Adrenal gland (tissue), 9 donors: ENCODE measurements at regions not wholly inside any gene's neighbourhood (a gene's known extent, or its start where the extent isn't known, plus 50 kb on each side); places are given as distances from the start of the nearest gene placed in this dataset.

Experiments used
- DNase-seq, 7 donors: peaks; one replicate each; pipeline ENCODE4 v3.0.0-alpha.2; 2019 to 2020
- H3K27ac ChIP-seq, 5 donors: fragments of 200-600 bp; sonication (generic) in 4 of 5; 1 replicate in 3 of 5; 2 replicates in 2 of 5; pipeline versions ENCODE4 v1.5.1 to v1.8.0; 2016 to 2020; ENCODE audit warnings: mild to moderate bottlenecking in 1 of 5
- H3K27me3 ChIP-seq: fragments of 200-600 bp; 2 replicates; pipeline ENCODE4 v1.8.0; 2021
- H3K36me3 ChIP-seq, 2 donors: fragments of 200-600 bp; replicated peaks in 1 of 2; 1 replicate in 1 of 2; 2 replicates in 1 of 2; pipeline versions ENCODE4 v1.5.1 to v1.8.0; 2018 to 2022
- H3K4me1 ChIP-seq, 2 donors: fragments of 200-600 bp; replicated peaks in 1 of 2; 1 replicate in 1 of 2; 2 replicates in 1 of 2; pipeline versions ENCODE4 v1.5.1 to v1.8.0; 2018 to 2021
- H3K4me3 ChIP-seq, 4 donors: fragments of 200-600 bp; sonication (generic) in 3 of 4; one replicate each; pipeline ENCODE4 v1.5.1; 2016 to 2018
- H3K9me3 ChIP-seq, 3 donors: fragments of 200-600 bp; sonication (generic) in 1 of 3; replicated peaks in 1 of 3; 1 replicate in 2 of 3; 2 replicates in 1 of 3; pipeline versions ENCODE4 v1.5.1 to v1.8.0; 2016 to 2021
- CTCF ChIP-seq, 6 experiments: fragments of 450-650 bp in 4 of 6; fragments of 200-600 bp in 2 of 6; sonication (generic) in 1 of 6; IDR thresholded peaks; 1 replicate in 5 of 6; 2 replicates in 1 of 6; pipeline versions ENCODE4 v1.5.1 to v1.8.0; 2016 to 2021; ENCODE audit warnings: antibody characterized with exemption in 6 of 6, mild to moderate bottlenecking in 2 of 6, moderate library complexity in 1 of 6
- POLR2A ChIP-seq, 2 donors: fragments of 450-650 bp; IDR thresholded peaks; one replicate each; pipeline ENCODE4 v1.6.1; 2017; ENCODE audit warnings: antibody characterized with exemption in 2 of 2, mild to moderate bottlenecking in 2 of 2, moderate library complexity in 1 of 2
- WGBS, 4 donors: extraction: QIAGEN DNeasy Blood & Tissue Kit in 2 of 4; methylation state at CpG; one replicate each; pipeline versions ENCODE4 v1.1.5 to v1.1.7; 2013 to 2017; 5-methylcytosine and 5-hydroxymethylcytosine counted together
- intact Hi-C, 2 donors: fragments of 100-400 bp; cut with DNase I; formaldehyde crosslinking; loops; one replicate each; pipeline versions ENCODE4 v1.14.1 to v1.15.0; 2022 to 2023
- donor health status: healthy with polysubstance abuse.
- donor health status: Bipolar disorder and iron deficiency.
- donor health status: DM: yes; HTN: yes; CAD: no.
- donor health status: DM: no; HTN: no; CAD: no.
- donor health status: DM: no; HTN: no; CAD: no.

- H3K4me1 ChIP-seq, result no peaks in the 10 kb centered on the region
- WGBS, 4 donors, result 78 to 88% (median 81%) methylated on average over 2 of the region's 2 CpGs
- TF ChIP-seq POLR2A (IDR thresholded peaks at IDR 0.05) (no peak), CTCF (IDR thresholded peaks at IDR 0.05) (no peak)
- no peaks in the 10 kb centered on the region for H3K27me3 ChIP-seq
- no peak overlapping the region for H3K4me3 ChIP-seq
- intact Hi-C loops, result no loop called here
- H3K9me3 ChIP-seq, result no peaks in the 10 kb centered on the region
- H3K27ac ChIP-seq, result no peak overlapping the region
- no peak for DNase-seq
- H3K36me3 ChIP-seq, result no peaks in the 10 kb centered on the region
Observed at GRCh38 chr2:236796236-236796635, 226.6 kb downstream of the ACKR3 start.

GRCh38 chr2:236797411-236797810, 227.8 kb downstream of the ACKR3 start:
- no peak for DNase-seq
- WGBS, 4 donors, result 68 to 71% (median 69%) methylated on average over 7 of the region's 7 CpGs
- H3K9me3 ChIP-seq, result no peaks in the 10 kb centered on the region
- intact Hi-C loops, result no loop called here
- no peaks in the 10 kb centered on the region for H3K4me1 ChIP-seq
- TF ChIP-seq CTCF (IDR thresholded peaks at IDR 0.05) (no peak), POLR2A (IDR thresholded peaks at IDR 0.05) (no peak)
- H3K4me3 ChIP-seq, result no peak overlapping the region
- H3K27ac ChIP-seq, result no peak overlapping the region
- no peaks in the 10 kb centered on the region for H3K27me3 ChIP-seq
- H3K36me3 ChIP-seq, result no peaks in the 10 kb centered on the region

GRCh38 chr2:236798491-236798890, 228.9 kb downstream of the ACKR3 start:
- DNase-seq, result no peak
- H3K4me3 ChIP-seq, result no peak overlapping the region
- TF ChIP-seq CTCF (IDR thresholded peaks at IDR 0.05) (no peak), POLR2A (IDR thresholded peaks at IDR 0.05) (no peak)
- intact Hi-C loops, result no loop called here
- no peaks in the 10 kb centered on the region for H3K27me3 ChIP-seq
- H3K36me3 ChIP-seq, result no peaks in the 10 kb centered on the region
- no peak overlapping the region for H3K27ac ChIP-seq
- H3K9me3 ChIP-seq, result no peaks in the 10 kb centered on the region
- WGBS, 4 donors, result 92 to 97% (median 96%) methylated on average over 3 of the region's 3 CpGs
- H3K4me1 ChIP-seq, result no peaks in the 10 kb centered on the region

- H3K36me3 ChIP-seq, result no peaks in the 10 kb centered on the region
- TF ChIP-seq POLR2A (IDR thresholded peaks at IDR 0.05), result no peak
- no peak for TF ChIP-seq CTCF (IDR thresholded peaks at IDR 0.05)
- H3K27ac ChIP-seq, result no peak overlapping the region
- no peaks in the 10 kb centered on the region for H3K9me3 ChIP-seq
- intact Hi-C loops, result no loop called here
- no peaks in the 10 kb centered on the region for H3K27me3 ChIP-seq
- no peaks in the 10 kb centered on the region for H3K4me1 ChIP-seq
- no peak for DNase-seq
- WGBS, 4 donors, result 57 to 73% (median 71%) methylated on average over 7 of the region's 7 CpGs
- no peak overlapping the region for H3K4me3 ChIP-seq
Observed at GRCh38 chr2:236799391-236800026, 229.9 kb downstream of the ACKR3 start.
